HL-60 (cell line): ENCODE measurements at regions not wholly inside any gene's neighbourhood (a gene's known extent, or its start where the extent isn't known, plus 50 kb on each side); places are given as distances from the start of the nearest gene placed in this dataset.
"Not testable (repeated sequence)": the region's sequence is repeated elsewhere in the genome, so short reads cannot be mapped to it uniquely, and the experiment has no call there.

Source experiments
- DNase-seq, 2 experiments: peaks; one replicate each; pipeline ENCODE4 v3.0.0-alpha.2; 2010 to 2020; ENCODE audit warnings: low read depth in 1 of 2, low spot score in 1 of 2
- H3K27ac ChIP-seq: fragments of 250-450 bp; sonication (Bioruptor Pico); replicated peaks from 2 replicates; pipeline ENCODE4 v1.5.1; 2020; ENCODE audit warnings: mild to moderate bottlenecking, moderate library complexity
- H3K27me3 ChIP-seq: fragments of 250-450 bp; sonication (Bioruptor Pico); 2 replicates; pipeline ENCODE4 v1.5.1; 2021; ENCODE audit warnings: mild to moderate bottlenecking, moderate library complexity; ENCODE audit not compliant: insufficient read depth, poor library complexity, severe bottlenecking
- H3K4me3 ChIP-seq: replicated peaks from 2 replicates; pipeline ENCODE4 v1.5.1; 2011; ENCODE audit warnings: mild to moderate bottlenecking, control low read depth, low read length; ENCODE audit not compliant: insufficient read depth
- CTCF ChIP-seq: IDR thresholded peaks from one replicate; pipeline ENCODE4 v1.5.1; 2011; ENCODE audit warnings: low read length, control low read depth, inconsistent platforms; ENCODE audit not compliant: insufficient read depth
- GABPA ChIP-seq: IDR thresholded peaks from 2 replicates; pipeline ENCODE4 v1.6.1; 2012; ENCODE audit warnings: low read depth
- POLR2AphosphoS5 ChIP-seq: IDR thresholded peaks from 2 replicates; pipeline ENCODE4 v1.6.1; 2012; ENCODE audit warnings: low read depth
- REST ChIP-seq: IDR thresholded peaks from 2 replicates; pipeline ENCODE4 v1.6.1; 2012; ENCODE audit warnings: low read depth; ENCODE audit not compliant: insufficient replicate concordance
- SPI1 ChIP-seq: IDR thresholded peaks from 2 replicates; pipeline ENCODE4 v1.6.1; 2012; ENCODE audit warnings: low read depth, mild to moderate bottlenecking, borderline replicate concordance

GRCh38 chr7:106583706-106584690 lies 77.0 kb downstream of the CCDC71L start:
- no peak for DNase-seq
- H3K27ac ChIP-seq = no peak overlapping the region
- peaks cover 2% of the 10 kb centered on the region for H3K27me3 ChIP-seq
- no peak overlapping the region for H3K4me3 ChIP-seq
- TF ChIP-seq SPI1 (no peak), REST (no peak), GABPA (no peak), POLR2AphosphoS5 (no peak), CTCF (no peak)

GRCh38 chr7:106583100-106583499 lies 77.9 kb downstream of the CCDC71L start:
- H3K27ac ChIP-seq = no peak overlapping the region
- no peak for TF ChIP-seq GABPA
- TF ChIP-seq CTCF = no peak
- no peak for TF ChIP-seq POLR2AphosphoS5
- TF ChIP-seq REST = no peak
- TF ChIP-seq SPI1 = no peak
- peak; percentile 5 for DNase-seq
- no peak overlapping the region for H3K4me3 ChIP-seq
- H3K27me3 ChIP-seq = peaks cover 2% of the 10 kb centered on the region

GRCh38 chr7:106582365-106582764 lies 78.6 kb downstream of the CCDC71L start:
- Histone ChIP-seq H3K4me3 (no peak overlapping the region), H3K27ac (no peak overlapping the region), H3K27me3 (peaks cover 2% of the 10 kb centered on the region)
- no peak for TF ChIP-seq GABPA
- no peak for TF ChIP-seq SPI1
- no peak for TF ChIP-seq POLR2AphosphoS5
- TF ChIP-seq CTCF = no peak
- no peak for TF ChIP-seq REST
- DNase-seq = no peak

- not testable (repeated sequence) for H3K27ac ChIP-seq, H3K4me3 ChIP-seq, DNase-seq, H3K27me3 ChIP-seq
Observed at GRCh38 chr7:106579086-106579485, 81.9 kb downstream of the CCDC71L start.
